H1 (cell line): ENCODE measurements at regions not wholly inside any gene's neighbourhood (a gene's known extent, or its start where the extent isn't known, plus 50 kb on each side); places are given as distances from the start of the nearest gene placed in this dataset.

ENCODE experiments used
- SIRT6 ChIP-seq: IDR thresholded peaks from one replicate; pipeline ENCODE4 v1.7.1; 2012; ENCODE audit warnings: low read length, inconsistent platforms
- SP2 ChIP-seq: IDR thresholded peaks from 2 replicates; pipeline ENCODE4 v1.6.1; 2012; ENCODE audit warnings: mild to moderate bottlenecking, low read length, inconsistent platforms

DNA sequence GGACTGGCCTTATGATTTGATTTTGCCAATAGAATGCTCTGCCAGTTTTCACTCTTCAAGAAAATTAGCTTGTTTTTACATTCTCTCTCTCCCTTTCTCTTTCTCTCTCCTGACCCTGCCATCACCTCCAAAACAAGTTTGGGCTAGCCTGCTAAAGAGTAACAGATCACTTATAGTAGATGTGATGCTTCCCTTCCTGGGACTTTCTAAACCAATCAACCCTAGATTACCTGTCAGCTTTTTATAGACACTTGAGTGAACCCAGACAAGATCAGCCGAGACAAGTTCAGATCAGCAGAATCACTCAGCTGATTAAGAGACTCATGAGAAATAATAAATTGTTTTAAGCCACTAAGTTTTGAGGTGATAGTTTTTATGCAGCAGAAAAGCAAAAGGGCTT, 521.2 kb downstream of the ANKRD50 start (continued):
- TF ChIP-seq SIRT6 (no peak), SP2 (no peak)
